ENCODE measurements at regions not wholly inside any gene's neighbourhood (a gene's known extent, or its start where the extent isn't known, plus 50 kb on each side); places are given as distances from the start of the nearest gene placed in this dataset.

DNA sequence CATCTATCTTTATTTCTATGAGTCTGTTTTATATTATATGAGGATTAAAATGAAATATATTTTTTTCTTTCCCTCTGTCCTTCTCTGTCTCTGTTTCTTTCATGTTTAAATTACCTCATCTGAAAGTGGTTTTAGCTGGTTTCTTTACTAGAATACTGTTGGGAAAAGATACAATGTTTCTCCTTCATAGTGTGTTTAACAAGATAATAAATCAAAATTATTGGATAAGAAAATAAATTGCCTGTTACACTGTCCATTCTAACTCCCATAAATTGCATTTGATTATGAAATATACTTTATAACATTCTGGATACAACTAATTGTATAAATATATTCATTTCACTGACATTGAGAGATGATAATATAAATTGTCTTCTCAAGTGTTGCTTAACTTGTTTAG lies 1168.0 kb downstream of the PLA2G4A start:
- no peak for TF ChIP-seq EZH2 (IDR thresholded peaks at IDR 0.05; ENCODE audit: borderline replicate concordance, low read depth, low read length, severe bottlenecking)
- TF ChIP-seq, protein P1, sequence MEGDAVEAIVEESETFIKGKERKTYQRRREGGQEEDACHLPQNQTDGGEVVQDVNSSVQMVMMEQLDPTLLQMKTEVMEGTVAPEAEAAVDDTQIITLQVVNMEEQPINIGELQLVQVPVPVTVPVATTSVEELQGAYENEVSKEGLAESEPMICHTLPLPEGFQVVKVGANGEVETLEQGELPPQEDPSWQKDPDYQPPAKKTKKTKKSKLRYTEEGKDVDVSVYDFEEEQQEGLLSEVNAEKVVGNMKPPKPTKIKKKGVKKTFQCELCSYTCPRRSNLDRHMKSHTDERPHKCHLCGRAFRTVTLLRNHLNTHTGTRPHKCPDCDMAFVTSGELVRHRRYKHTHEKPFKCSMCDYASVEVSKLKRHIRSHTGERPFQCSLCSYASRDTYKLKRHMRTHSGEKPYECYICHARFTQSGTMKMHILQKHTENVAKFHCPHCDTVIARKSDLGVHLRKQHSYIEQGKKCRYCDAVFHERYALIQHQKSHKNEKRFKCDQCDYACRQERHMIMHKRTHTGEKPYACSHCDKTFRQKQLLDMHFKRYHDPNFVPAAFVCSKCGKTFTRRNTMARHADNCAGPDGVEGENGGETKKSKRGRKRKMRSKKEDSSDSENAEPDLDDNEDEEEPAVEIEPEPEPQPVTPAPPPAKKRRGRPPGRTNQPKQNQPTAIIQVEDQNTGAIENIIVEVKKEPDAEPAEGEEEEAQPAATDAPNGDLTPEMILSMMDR (IDR thresholded peaks at IDR 0.05; ENCODE audit: borderline replicate concordance, extremely low read depth, low read length, poor library complexity, severe bottlenecking), result no peak
